ENCODE measurements at regions not wholly inside any gene's neighbourhood (a gene's known extent, or its start where the extent isn't known, plus 50 kb on each side); places are given as distances from the start of the nearest gene placed in this dataset.

DNA sequence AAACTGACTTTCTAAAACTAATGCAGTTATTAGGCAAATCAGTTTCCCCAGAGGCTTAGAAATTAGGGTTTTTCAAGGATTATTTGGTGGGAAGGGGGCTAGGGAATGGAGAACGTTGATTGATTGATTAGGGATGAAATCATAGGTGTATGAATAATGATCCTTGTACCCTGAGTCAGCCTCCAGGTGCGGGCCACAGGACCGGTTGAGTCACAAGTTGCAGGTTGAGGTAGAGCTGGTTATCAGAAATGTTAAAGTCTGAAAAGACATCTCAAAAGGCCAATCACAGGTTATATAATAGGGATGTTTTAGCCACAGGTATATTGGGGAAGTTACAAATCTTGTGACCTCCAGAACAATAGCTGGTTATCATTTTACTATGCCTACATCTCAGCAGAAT, 341.8 kb upstream of the GULP1 start (continued):
- no peak for TF ChIP-seq SIRT6 (IDR thresholded peaks at IDR 0.05; ENCODE audit: low read length)
- TF ChIP-seq TAF7 (optimal IDR thresholded peaks at IDR 0.05; ENCODE audit: borderline replicate concordance, low read depth, low read length), result no peak
- TF ChIP-seq, protein P1, sequence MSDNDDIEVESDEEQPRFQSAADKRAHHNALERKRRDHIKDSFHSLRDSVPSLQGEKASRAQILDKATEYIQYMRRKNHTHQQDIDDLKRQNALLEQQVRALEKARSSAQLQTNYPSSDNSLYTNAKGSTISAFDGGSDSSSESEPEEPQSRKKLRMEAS (IDR thresholded peaks at IDR 0.05), result no peak
- no peak for TF ChIP-seq CHD2 (IDR thresholded peaks at IDR 0.05; ENCODE audit: low read length)
- TF ChIP-seq SP2 (IDR thresholded peaks at IDR 0.05; ENCODE audit: low read length), result no peak
- TF ChIP-seq CHD1 (IDR thresholded peaks at IDR 0.05; ENCODE audit: low read depth, low read length), result no peak
- TF ChIP-seq, protein P2, sequence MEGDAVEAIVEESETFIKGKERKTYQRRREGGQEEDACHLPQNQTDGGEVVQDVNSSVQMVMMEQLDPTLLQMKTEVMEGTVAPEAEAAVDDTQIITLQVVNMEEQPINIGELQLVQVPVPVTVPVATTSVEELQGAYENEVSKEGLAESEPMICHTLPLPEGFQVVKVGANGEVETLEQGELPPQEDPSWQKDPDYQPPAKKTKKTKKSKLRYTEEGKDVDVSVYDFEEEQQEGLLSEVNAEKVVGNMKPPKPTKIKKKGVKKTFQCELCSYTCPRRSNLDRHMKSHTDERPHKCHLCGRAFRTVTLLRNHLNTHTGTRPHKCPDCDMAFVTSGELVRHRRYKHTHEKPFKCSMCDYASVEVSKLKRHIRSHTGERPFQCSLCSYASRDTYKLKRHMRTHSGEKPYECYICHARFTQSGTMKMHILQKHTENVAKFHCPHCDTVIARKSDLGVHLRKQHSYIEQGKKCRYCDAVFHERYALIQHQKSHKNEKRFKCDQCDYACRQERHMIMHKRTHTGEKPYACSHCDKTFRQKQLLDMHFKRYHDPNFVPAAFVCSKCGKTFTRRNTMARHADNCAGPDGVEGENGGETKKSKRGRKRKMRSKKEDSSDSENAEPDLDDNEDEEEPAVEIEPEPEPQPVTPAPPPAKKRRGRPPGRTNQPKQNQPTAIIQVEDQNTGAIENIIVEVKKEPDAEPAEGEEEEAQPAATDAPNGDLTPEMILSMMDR (IDR thresholded peaks at IDR 0.05; ENCODE audit: control extremely low read depth in 1 of 3, insufficient read depth in 1 of 3, low read depth in 1 of 3, low read length in 3 of 3), result no peak

Measured in H1 (cell line).